Kidney glomerular epithelial cell (primary cell): ENCODE measurements at regions not wholly inside any gene's neighbourhood (a gene's known extent, or its start where the extent isn't known, plus 50 kb on each side); places are given as distances from the start of the nearest gene placed in this dataset.

Source experiments
- DNase-seq: peaks from one replicate; lab custom pipeline; 2025; lab: John Stamatoyannopoulos, UW

DNA sequence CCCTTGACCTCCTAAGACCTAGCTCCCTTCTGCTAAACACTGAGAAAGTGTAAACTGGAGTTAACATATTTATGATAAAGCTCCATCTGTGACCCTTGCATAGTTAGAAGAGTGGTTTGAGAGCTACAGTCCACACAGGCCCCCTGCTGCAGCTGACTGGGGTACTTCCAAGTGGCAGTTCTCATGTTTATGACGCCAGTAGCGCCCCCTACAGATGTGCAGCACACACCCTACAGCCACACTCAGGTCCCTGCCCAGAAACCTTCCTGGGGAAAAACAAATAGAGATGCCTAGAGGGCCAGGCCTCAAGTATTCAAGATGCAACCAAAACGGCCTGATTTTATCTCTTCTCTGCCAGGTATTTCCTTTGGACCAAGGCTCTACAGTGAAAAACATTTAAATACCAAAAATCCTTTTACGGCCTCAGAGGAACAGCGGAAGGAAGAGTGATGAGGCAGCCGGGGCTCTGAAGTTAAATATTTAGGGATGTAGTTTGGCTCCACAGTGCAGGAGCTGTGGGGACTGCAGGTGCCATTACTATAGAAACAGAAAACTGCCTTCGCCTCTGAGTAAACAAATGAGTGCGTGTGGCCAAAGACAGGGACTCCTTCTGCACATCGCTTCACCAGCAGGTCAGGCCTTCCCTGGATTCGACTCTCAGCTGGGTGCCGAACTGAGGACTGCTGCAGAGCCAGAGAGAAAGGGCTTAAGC, 553.1 kb downstream of the EFNB2 start:
- no peak for DNase-seq

DNA sequence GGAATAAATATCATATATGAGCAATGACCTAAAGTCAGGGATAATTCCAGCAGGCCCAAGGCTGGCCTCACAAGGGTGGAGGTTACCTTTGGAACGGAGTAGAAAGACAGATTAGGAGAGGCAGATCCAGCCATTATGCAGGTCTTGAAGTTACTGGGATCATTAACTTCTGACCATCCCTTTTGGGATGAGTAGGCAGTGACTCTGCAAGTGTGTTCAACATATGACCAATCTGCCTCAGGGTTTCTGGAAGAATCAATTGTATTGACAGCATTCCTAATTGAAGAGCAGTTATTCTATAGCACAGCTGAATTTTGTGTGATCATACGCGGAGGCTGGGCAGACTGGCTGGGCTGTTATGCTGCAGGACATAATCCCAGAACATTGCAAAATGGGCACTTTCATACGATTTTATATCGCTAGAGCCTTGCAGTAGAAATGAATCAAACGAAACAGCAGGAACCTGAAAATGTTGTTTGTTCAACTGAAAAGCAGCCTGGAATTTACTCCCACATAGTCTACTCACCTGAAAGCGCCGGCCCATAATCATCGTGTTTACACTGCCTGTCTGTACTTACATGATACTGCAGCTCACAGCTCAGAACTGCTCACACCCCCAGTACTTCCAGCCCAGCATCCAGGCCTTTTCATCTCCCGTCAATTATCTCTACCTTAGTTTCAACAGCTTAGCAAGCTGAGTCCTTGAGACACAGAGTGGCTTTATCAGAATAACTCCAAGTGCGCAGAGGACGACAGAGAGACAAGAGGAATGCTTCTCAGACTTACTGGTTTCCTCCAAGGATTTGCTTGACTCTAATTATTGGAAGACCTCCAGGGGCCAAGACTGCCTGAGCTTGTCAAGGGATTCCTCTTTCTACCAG, 556.1 kb downstream of the EFNB2 start:
- DNase-seq = peak; percentile 86

DNA sequence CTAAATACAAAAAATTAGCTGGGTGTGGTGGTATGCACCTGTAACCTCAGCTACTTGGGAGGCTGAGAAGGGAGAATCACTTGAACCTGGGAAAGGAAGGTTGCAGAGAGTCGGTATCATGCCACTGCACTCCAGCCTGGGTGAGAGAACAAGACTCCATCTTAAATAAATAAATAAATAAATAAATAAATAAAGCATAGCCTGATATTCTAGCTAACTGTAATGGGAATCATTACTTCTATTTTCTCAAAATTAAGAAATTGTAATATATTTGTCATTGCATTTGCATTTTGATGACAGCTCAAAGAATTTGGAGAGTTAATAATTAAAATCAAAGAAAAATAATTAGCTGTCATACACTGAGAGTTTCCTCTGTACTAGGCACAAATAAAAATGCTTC, 561.1 kb downstream of the EFNB2 start:
- no peak for DNase-seq

DNA sequence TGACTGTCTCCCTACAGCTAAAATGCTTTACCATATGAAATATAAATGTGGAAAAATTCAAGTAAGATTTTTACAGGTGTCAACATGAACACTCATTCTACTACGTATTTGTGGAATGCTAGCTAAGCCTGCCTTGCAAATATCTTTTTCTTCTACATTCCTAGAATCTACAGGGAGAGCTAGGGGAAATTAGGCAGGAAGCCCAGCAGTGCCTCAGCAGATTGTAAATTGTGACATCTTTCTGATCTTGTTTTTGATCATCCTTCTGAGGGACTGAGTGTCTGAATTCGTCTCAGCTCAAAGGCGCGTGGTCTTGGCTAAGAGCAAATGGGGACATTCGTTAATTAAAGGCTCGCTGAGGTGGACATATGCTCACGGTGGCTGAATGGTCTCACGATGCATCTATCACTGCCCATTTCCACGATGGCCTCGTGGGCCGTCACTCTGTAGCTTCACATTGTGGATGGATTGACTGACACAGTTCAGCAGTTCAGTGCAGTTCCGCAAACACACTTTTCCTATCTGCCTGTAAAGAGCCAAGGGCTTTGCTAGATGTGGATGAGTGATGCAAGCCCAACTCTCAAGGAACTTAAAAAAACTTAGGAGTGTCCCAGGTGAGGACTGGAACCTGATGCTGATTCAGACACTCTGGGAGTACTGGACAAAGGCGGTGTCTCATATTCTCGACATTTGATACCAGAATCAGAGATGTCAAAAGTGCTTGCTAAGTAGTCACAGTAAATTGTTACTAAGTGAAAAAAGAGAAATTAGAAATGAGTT, 562.5 kb downstream of the EFNB2 start:
- DNase-seq = no peak

DNA sequence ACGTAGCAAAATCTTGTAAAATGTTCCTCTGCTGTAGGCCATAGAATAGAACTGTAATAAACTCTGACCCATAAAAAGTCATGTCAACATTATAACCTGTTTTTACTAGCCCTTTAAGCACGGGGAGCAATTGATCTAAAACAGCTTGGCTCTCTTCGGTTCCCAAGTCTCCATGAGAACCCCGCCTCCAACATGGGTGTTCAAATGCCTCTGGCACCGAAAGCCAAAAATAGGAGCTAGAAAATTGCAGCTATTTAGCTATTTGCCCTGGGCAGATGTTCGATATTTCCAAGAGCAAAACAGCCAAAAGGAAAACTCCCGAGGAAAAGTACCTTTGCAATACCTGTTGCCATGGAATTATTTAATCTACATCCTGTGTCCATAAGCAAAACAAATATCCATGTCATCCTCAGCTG, 563.1 kb downstream of the EFNB2 start:
- no peak for DNase-seq

DNA sequence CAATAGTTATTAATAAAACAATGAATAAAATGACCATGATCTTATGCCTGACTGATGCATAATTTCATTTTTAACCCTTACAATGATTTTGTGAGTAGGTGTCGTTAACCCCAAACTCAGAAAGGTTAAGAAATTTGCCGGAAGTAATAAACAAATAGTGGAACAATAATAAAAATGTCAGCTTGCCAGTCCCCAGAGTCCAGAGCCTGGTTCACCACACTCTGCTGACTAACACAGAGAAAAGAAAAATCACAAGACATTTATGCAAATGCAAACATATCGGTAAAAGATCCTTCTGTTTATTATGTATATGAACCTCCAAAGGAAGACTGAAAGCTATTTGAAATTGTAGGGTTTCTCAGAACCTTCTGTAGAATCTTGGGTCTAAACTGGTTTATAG, 563.7 kb downstream of the EFNB2 start:
- no peak for DNase-seq

DNA sequence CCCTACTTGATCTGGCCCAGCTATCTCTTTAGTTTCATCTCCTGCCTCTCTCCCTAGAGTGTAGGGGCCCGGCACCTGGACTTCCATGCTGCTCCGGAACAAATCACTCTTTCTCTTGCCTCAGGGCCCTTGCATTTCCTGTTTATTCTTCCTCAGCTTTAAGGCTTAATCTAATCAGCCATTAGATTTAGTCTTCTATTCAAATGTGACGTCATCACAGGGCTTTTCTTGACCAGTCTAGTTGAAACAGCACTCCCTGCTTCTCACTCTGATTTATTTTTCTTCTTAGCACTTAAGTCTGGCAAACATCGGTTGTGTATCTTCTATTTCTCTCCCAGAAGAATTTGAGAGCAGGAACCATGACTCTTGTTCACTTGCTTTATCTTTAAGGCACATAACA, 564.1 kb downstream of the EFNB2 start:
- DNase-seq = no peak

DNA sequence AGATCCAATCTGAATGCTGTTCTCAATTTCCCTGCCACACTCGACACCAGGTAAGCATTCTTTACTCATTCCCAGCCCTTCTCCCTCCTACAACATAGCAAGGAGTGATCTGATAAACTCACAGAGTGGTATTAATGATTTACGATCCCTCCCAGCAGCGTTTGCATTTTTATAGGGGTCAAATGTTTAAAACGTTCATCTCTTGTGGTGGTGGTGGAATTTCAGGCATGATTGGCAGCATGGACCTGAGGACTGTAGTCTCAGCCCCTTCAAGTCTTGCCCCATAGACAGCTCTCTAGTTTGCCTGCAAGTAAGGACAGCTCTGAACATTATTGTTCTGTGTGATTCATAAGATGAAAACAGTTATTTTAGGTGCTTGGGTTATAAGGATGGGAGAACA, 565.7 kb downstream of the EFNB2 start:
- DNase-seq = peak; percentile 98

DNA sequence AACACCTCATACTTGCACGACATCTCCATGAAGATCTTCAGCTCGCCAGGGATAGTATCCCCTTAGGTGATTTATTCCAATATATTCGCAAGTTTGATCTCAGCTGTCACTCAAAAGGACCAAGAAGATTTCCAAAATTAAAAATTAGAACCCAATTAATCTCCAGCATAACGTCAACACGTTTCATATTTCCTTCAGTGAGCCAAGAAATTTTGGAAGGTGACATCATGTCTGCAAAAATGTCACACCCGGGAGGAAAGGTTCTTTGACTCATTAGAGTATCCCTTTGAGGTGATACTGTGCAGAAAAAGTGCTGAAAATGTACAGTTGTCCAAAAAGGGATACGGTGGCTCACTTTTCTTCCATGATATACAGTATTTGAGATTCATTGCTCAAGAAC, 569.6 kb downstream of the EFNB2 start:
- no peak for DNase-seq

DNA sequence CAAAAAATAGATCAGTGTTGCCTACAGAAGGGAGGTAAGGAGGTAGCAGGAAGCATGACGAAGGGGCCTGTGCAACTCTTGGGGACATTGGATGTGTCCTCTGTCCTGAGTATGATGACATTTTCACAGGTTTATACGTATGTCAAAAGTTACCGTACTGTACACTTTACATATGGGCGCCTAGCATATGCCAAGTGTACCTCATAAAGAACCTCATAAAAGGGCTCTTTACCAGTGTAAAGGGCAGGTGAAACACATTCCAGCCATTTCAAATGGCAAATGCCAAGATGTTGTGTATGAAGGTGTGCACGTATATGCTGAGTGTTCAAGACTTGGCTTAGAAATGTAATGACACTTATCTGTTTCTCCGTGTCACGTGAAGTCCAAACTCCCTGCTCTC, 573.4 kb downstream of the EFNB2 start:
- no peak for DNase-seq

DNA sequence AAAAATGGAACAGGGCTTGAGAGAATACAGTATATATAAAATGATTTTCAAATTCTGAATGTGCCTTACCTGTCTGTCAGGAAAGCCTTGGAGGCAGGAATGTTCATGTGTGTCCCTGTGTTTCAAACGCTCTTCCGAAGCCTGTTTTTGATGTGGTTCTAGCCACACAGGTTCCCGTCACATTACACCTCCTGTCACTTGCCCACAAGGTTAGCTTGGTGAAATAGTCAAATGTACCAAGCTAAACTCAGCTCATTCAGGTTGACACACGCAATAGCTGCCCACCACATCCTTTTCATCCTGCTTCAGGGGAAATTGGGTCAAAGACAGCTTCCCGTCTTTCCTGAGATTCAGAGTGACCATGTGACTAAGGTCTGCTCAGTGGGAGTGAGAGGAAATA, 574.0 kb downstream of the EFNB2 start:
- DNase-seq = no peak

DNA sequence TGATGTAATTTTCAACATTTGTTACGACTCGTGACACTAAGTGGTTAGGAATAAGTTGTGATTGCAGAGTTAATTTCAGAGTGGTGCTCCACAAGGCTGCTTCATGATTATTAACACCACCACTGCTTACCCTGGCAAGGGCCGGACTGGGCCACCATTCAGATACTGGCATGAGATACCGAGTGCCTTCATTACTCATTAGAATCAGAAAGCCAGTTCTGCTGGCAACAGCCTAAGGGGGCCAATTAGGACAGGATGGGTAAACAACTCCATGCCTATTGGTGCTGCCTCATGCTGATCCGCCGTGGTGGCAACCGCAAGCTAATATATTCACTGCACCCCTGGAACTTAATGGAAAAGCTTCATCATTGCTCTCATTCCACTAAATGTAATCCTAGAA, 575.1 kb downstream of the EFNB2 start:
- DNase-seq = no peak

DNA sequence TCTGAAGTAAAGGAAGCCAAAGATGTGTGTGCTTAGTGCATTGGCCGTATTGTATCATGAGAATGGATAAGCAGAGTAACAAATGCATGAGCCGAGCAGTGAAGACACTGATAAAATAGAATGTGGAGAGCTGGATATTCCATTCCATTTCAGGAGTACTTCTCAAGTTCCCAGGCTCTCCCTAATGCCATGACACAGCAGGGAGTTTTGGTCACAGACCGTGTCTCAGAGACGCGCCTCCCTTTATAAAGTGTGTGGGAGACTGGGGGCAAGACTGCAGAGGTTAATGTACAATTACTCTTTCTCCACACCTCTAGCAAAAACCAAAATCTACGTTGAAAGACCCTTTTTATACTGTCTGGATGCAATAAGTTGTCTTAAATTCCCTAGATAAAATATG, 575.6 kb downstream of the EFNB2 start:
- DNase-seq = no peak

DNA sequence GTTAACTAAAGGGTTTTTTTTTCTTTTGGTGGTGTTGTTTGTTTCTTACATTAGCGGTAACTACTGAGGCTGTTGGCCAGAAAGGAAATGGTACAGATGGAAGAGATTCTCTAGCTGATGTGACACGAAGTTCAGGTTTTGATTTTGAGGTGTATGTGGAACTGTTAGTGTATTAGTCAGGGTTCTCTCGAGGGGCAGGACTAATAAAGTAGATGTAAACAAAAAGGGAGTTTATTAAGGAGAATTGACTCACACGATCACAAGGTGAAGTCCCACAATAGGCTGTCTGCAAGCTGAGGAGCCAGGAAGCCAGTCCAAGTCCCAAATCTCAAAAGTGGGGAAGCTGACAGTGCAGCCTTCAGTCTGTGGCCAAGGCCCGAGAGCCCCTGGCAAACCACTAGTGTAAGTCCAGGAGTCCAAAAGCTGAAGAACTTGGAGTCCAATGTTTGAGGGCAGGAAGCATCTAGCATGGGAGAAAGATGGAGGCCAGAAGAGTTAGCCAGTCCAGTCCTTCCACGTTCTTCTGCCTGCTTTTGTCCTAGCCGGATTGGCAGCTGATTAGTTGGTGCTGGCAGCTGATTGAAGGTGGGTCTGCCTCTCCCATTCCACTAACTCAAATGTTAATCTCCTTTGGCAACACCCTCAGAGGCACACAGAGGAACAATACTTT, 577.6 kb downstream of the EFNB2 start:
- DNase-seq = no peak

DNA sequence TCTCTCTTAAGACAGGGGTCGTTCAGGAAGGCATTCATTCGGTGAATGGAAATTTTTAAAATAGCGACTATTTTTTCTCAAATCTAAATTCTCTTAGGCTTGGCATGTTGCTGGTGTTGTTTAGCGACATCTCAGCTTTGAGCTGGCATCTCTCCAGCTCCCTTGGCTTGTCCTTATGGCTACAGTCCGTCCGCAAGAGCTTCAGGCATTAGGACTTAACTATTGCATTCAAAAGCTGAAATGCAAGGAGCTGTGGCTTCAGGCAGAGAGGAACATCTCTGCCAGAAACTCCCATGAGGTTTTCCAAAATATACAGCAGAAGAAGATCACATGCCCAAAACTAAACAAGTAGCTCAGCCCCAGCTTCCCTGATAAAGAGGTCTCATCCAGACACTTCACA, 578.5 kb downstream of the EFNB2 start:
- DNase-seq = no peak

DNA sequence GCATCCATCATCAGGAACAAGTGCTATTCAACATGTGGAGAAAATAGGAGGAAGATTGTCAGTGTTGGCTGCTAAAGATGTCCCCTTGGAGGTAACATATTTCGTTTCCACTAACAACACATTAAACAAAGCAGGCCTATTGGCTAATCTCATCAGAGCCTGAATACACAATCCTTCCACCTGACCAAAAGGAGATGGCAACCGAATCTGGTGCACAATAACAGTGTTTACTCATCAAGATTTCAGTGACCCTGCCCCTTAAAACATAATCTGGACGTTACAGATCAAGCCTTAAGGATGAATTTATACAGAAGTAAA, 582.5 kb downstream of the EFNB2 start:
- DNase-seq = no peak

DNA sequence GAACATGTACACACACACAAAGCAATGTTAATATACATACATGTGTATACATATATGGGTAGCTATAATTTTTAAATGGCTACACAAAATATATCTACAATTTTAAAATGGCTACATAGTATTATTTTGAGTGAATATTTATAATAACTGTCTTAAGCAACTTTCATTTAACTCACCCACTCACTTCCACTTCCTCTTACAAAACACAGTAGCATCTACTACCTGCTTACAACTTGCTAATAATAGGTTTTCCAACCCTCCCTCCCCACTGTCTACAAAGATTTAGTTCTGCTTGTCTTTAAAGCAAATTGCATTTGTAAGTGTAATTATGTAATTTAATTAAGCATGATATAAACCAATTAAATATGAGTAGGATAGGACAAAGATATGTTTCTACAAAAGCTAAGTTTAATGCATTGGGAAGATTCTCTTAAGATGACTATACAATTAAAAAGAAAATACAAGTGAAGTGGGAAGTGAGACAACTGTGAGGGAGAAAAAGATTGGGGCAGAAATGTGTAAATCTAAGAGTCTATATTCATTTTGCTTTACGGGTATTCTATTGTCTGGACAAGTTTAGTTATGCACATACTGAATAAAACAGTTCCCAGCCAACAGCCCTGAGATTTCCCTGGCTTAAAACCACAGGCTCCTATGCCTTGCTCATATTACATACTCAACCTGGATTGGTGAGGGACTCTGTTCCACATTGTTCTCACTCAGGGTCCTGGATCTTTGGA, 583.1 kb downstream of the EFNB2 start:
- DNase-seq = no peak

DNA sequence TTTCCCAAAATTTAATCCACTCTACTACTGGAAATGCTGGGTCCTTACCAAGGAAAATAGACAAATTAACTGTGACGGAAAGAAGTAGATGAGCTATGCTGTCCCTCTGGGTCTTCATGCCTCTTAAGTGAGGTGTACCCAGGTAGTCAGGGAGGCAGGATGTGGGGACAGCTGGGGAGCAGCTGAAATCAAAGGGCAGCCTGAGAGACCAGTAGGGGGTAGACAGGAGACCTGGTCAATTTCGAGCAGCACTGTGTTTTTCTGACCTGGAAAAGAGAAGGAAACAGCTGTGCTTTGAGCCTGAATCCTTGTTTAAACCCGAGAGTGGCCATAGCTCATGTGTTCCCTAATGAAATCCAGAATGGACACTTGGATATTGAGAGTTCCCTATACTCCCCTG, 587.3 kb downstream of the EFNB2 start:
- DNase-seq = no peak

DNA sequence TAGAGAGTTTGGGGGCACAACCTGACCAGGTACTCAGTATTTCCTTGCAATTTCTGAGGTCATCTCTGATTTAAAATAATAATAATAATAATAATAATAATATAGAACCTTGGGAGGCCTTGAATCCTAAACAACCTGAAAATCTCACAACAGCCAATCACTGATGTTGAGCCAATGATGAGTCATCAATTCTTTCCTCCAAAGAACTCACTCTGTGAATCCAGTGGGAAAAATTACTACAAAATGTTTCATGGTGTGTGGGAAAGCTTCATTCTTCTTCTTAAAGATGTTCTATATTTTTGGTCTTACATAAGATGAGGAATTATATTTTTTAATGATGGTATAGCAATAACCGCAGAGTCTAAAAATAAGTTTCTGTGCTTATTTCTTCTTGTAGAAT, 594.6 kb downstream of the EFNB2 start:
- DNase-seq = no peak

DNA sequence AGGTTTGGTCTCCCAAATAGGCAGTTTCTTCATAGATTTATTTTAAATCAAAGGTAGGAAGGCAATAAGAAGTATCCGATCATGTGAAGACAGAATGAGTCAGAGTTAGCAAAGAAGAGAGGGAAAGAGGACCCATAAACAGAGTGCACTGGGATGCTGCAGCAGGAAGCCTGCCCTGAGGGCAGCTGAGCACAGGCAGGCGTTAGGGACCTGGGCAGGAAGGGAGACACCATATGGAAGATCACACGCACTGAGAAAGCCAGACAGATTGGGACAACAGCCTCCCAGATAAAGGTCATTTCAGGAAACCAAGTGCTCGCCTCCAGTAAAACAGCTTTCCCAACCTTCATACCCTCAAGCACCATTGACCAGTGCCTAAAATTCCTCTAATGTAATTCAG, 598.0 kb downstream of the EFNB2 start:
- no peak for DNase-seq

DNA sequence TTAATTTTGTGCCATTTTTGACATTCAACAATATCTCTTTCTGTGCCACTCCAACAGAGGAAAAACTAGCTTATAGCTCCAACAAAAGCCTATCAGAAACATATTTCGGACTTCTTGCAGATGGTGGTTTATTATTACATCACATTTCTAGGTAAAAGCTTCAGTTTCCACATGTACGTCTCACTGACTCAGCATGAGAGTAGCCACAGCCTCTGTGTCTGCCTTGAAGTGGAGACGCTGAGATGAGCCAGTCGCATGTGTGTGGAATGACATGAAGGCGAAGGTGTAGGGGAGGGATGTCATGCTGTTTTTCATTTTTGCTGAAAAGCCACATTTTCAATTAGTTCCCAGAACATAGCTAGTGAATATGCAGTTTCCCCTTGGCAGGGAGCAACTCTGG, 598.6 kb downstream of the EFNB2 start:
- DNase-seq = no peak

DNA sequence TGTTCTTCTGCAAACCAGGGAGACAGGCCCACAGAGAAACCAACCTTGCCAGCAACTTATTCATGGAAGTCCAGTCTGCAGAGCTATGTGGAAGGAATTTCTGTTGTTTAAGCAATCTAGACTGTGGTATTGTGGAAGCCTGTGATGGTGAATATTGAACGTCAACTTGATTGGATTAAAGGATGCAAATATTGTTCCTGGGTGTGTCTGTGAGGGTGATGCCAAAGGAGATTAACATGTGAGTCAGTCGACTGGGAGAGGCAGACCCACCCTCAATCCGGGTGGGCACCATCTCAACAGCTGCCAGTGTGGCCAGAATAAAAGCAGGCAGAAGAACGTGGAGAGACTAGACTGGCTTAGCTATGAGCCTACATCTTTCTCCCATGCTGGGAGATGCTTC, 606.0 kb downstream of the EFNB2 start:
- DNase-seq = no peak
